GM12891 (cell line): ENCODE measurements at regions not wholly inside any gene's neighbourhood (a gene's known extent, or its start where the extent isn't known, plus 50 kb on each side); places are given as distances from the start of the nearest gene placed in this dataset.

ENCODE experiments used
- PAX5 ChIP-seq: IDR thresholded peaks from 2 replicates; pipeline ENCODE4 v1.6.1; 2011; ENCODE audit warnings: low read length, moderate library complexity, mild to moderate bottlenecking; ENCODE audit not compliant: insufficient read depth, severe bottlenecking
- POLR2A ChIP-seq: IDR thresholded peaks from 2 replicates; pipeline ENCODE4 v1.6.1; 2011; ENCODE audit warnings: low read depth, low read length, control low read depth
- POLR2AphosphoS5 ChIP-seq: IDR thresholded peaks from 2 replicates; pipeline ENCODE4 v1.6.1; 2011; ENCODE audit warnings: low read depth, low read length, control low read depth
- POU2F2 ChIP-seq: IDR thresholded peaks from 2 replicates; pipeline ENCODE4 v1.6.1; 2011; ENCODE audit warnings: low read depth, mild to moderate bottlenecking, control low read depth, low read length, moderate library complexity
- TAF1 ChIP-seq: IDR thresholded peaks from 2 replicates; pipeline ENCODE4 v1.6.1; 2011; ENCODE audit warnings: low read depth, low read length, control low read depth

DNA sequence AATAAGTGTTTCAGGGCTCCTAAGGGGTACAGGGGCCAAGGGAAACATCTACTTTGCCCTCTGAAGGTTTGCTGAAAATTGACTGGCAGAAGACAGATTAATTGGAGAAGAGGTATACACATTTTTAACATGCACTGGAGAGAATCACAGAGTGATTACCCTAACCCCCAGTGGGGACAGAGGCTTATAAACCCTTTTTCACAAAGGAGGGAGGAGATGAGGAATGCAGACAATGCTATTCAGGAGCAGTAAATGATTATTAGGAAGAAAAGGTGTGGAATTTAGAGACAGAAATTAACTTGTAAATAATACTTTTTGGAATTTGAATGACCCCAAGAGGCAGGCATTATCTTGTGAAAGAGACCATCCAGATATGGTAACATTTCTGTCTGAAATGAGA is 582.4 kb upstream of the B3GAT1 start:
- TF ChIP-seq POLR2A (no peak), TAF1 (no peak), POU2F2 (no peak), POLR2AphosphoS5 (no peak), PAX5 (no peak)
